Effector memory CD4-positive, alpha-beta T cell (primary cell): ENCODE measurements at regions not wholly inside any gene's neighbourhood (a gene's known extent, or its start where the extent isn't known, plus 50 kb on each side); places are given as distances from the start of the nearest gene placed in this dataset.
"Not testable (repeated sequence)": the region's sequence is repeated elsewhere in the genome, so short reads cannot be mapped to it uniquely, and the experiment has no call there.

Source experiments
- DNase-seq, 3 donors: peaks; one replicate each; pipeline ENCODE4 v3.0.0-alpha.2; 2020
- H3K27ac ChIP-seq: 2 replicates; pipeline ENCODE4 v1.7.0; 2013; ENCODE audit warnings: mild to moderate bottlenecking, low read length, moderate library complexity; ENCODE audit not compliant: insufficient read depth, poor library complexity, severe bottlenecking
- H3K27me3 ChIP-seq: replicated peaks from 2 replicates; pipeline ENCODE4 v1.7.0; 2013; ENCODE audit warnings: mild to moderate bottlenecking, low read length; ENCODE audit not compliant: insufficient read depth, control insufficient read depth, poor library complexity, severe bottlenecking
- H3K36me3 ChIP-seq: 2 replicates; pipeline ENCODE4 v1.7.0; 2013; ENCODE audit warnings: mild to moderate bottlenecking, low read length, moderate library complexity; ENCODE audit not compliant: control insufficient read depth, insufficient read depth
- H3K4me1 ChIP-seq: 2 replicates; pipeline ENCODE4 v1.7.0; 2013; ENCODE audit warnings: low read length, mild to moderate bottlenecking; ENCODE audit not compliant: control insufficient read depth, insufficient read depth, poor library complexity, severe bottlenecking
- H3K4me3 ChIP-seq: 2 replicates; pipeline ENCODE4 v1.7.0; 2013; ENCODE audit warnings: low read length, low read depth, mild to moderate bottlenecking; ENCODE audit not compliant: insufficient read depth, poor library complexity, severe bottlenecking
- H3K9me3 ChIP-seq: 2 replicates; pipeline ENCODE4 v1.7.0; 2013; ENCODE audit warnings: mild to moderate bottlenecking, low read length, moderate library complexity; ENCODE audit not compliant: control insufficient read depth

DNA sequence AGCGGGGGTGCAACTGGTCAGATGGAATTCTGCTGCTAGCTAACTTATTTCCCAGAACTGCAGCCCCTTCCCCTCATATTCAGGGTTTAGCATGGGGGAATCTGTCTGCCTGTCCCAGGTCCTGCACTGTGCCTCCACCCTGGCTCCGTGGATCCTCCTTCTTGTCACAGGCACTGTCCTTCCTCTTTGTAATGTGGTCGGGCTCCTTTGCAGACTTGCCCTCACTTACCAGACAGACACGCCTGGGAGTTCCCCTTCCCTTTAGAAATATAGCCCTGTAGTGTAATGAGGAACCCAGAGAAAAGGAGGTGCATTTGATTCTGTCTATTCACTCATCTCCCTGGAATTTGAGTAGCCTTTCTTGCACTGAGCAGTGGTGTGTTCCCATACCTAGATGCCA, 108.7 kb downstream of the TRIM43 start:
- no peak overlapping the region for H3K4me3 ChIP-seq
- no peaks in the 10 kb centered on the region for H3K36me3 ChIP-seq
- no peaks in the 10 kb centered on the region for H3K27me3 ChIP-seq
- no peaks in the 10 kb centered on the region for H3K4me1 ChIP-seq
- no peaks in the 10 kb centered on the region for H3K9me3 ChIP-seq
- H3K27ac ChIP-seq: no peak overlapping the region
- no peak for DNase-seq

DNA sequence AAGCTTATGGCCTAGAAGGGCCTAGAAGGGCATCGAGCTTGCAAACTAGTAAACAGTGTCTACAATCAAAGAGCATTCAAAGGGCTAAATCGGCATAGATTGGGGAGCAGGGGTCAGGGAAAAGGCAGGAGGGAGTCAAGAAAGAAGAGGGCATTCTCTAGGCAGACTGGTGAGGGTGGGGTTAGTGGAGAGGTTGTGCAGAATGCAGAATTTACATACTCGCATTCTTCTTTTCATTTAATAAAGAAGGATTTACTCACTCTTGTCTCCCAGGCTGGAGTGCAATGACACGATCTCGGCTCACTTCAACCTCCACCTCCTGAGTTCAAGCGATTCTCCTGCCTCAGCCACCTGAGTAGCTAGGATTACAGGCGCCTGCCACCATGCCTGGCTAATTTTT, 110.7 kb downstream of the TRIM43 start:
- no peaks in the 10 kb centered on the region for H3K9me3 ChIP-seq
- no peaks in the 10 kb centered on the region for H3K36me3 ChIP-seq
- H3K4me1 ChIP-seq: no peaks in the 10 kb centered on the region
- no peaks in the 10 kb centered on the region for H3K27me3 ChIP-seq
- DNase-seq: no peak
- no peak overlapping the region for H3K4me3 ChIP-seq
- H3K27ac ChIP-seq: no peak overlapping the region

DNA sequence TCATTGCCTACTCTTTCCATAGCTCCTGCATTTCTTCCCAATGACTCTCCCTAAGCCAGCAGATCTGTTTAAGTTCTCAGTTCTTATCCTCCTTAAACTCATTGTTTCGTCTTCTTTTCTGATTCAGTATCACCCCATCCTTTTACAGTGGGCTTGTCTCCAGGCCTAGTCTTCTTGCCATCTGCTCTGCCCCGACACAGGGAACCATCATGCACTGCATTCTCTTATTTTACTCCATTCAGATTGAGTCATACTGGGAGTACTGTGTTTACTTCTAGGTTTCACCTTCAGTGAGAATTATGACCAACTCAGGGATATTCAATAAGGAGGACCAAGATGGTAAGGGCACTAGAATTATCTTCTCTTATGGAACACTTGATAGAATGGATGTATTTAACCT, 115.4 kb downstream of the TRIM43 start:
- H3K27ac ChIP-seq, DNase-seq, H3K36me3 ChIP-seq, H3K27me3 ChIP-seq, H3K4me3 ChIP-seq, H3K4me1 ChIP-seq, H3K9me3 ChIP-seq: not testable (repeated sequence)

DNA sequence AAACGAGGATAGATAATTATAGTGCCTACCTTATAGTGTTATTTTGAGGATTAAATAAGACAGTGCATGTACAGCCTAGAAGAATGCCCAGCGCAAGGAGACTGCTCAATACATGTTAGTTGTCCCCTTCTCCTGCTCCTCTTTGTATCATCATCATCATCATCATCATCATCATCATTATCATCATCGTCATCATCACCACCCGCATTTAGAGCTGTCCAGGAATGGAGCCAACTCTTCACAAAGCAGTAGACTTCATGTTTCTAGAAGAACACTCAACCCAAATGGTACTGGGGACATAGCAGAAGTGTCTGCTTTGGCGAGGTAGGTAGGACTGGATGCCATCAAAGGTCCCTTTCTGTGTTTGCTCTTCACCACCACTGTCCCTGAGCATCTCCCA, 116.0 kb downstream of the TRIM43 start:
- Histone ChIP-seq H3K9me3 (no peaks in the 10 kb centered on the region), H3K36me3 (no peaks in the 10 kb centered on the region), H3K4me3 (no peak overlapping the region), H3K27me3 (no peaks in the 10 kb centered on the region), H3K4me1 (no peaks in the 10 kb centered on the region), H3K27ac (no peak overlapping the region)
- DNase-seq: no peak

DNA sequence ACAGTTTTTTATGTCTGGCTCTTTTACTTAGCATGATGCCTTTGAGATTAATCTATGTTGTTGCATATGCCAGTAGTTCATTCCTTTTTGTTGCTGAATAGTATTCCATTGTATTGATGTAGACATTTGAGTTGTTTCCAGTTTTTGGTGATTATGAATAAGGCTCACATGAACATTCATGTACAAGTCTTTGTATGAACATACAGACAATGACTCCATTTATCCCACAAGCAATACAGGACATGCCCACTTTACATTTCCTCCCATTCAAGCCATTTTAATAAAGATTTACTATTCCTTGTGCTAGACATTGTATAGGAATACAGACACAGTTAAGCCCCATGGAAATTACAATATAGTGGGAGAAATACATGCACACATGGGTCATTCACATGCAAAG, 118.0 kb downstream of the TRIM43 start:
- no peaks in the 10 kb centered on the region for H3K27me3 ChIP-seq
- no peaks in the 10 kb centered on the region for H3K9me3 ChIP-seq
- no peak overlapping the region for H3K4me3 ChIP-seq
- H3K27ac ChIP-seq: no peak overlapping the region
- H3K4me1 ChIP-seq: no peaks in the 10 kb centered on the region
- no peak for DNase-seq
- no peaks in the 10 kb centered on the region for H3K36me3 ChIP-seq

DNA sequence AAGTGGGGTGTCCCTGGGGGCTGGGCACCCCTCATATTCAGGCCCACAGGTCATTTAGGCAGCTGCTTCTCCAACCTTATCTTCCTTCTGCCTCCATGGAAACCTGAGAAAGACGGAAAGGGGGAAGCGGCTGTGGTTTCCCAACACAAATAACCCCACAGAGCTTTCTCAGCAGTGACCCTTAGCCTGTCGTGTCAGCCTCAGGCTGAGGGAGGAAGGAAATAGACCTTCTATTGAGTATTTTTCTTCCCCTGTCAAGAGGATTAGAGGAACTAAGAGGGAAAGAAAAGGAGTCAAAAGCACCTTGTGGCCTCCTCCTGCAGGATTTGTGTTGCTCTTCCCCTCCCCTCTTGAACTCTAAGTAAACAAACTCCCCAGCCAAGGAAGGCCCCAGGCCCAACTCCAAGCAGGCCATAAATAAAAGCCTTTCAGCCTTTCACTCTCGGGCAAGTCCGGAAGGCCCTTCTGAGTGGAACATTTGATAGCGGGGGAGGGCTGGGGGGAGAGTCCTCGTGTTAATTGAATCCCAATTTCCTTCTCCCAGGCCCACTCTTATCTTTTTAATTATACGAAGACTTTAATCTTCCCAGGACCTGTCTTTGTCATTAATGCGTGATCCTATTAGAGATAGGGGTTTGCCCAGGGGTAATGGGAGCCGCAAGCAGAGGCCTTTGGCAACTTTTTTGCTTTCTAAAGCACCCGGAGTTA, 121.8 kb downstream of the TRIM43 start:
- not testable (repeated sequence) for H3K27ac ChIP-seq, H3K27me3 ChIP-seq, DNase-seq, H3K4me3 ChIP-seq, H3K9me3 ChIP-seq, H3K4me1 ChIP-seq, H3K36me3 ChIP-seq

DNA sequence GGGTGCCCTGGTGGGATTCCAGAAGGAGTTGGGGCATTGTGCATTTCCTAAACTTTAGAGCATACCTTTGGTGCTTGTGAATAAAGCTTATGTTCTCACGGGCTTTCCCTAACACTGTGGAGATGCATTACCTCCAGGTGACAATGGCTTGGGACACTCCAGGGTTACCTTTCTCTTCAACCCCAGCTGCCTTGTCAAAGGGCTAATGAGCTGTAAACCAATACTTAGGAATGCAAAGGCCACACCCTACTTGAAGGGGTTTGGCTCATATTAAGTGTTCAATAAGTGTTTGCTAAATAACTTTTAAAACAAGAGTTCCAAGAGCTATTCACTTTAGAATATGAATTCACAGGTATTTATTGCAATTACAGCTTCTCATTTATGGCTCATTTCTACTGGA, 122.6 kb downstream of the TRIM43 start:
- not testable (repeated sequence) for H3K4me1 ChIP-seq, H3K27me3 ChIP-seq, H3K27ac ChIP-seq, H3K9me3 ChIP-seq, DNase-seq, H3K4me3 ChIP-seq, H3K36me3 ChIP-seq

DNA sequence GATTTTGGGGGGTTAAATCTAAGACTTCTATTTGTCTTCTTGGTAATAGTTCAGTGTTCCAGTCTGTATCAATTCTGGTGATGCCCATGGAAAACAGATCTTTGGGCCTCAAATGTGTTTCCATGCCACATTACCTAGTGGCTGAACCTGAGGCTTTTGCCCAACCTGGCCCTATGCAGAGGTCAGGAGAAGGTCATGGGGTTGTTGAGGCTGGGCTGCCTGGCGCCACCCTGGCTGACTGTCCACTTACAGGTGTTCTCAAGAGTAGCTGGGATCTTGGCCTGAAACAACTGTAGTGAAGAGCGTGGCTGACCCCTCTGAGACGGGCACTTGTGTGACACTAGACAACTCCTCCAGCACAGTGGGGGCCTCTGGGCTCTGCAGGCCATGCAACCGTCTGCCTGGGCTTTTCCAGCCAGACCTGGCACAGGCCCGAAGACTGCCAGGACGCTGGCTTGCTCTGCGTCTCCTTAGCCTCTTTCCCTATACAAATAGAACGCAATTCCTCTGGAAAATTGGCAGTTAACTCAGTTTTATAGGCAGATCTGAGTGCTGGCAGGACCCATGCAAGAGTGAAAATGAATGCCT, 127.8 kb downstream of the TRIM43 start:
- DNase-seq: no peak
- Histone ChIP-seq H3K27ac (no peak overlapping the region), H3K4me3 (no peak overlapping the region), H3K9me3 (no peaks in the 10 kb centered on the region), H3K4me1 (no peaks in the 10 kb centered on the region), H3K36me3 (no peaks in the 10 kb centered on the region), H3K27me3 (no peaks in the 10 kb centered on the region)

DNA sequence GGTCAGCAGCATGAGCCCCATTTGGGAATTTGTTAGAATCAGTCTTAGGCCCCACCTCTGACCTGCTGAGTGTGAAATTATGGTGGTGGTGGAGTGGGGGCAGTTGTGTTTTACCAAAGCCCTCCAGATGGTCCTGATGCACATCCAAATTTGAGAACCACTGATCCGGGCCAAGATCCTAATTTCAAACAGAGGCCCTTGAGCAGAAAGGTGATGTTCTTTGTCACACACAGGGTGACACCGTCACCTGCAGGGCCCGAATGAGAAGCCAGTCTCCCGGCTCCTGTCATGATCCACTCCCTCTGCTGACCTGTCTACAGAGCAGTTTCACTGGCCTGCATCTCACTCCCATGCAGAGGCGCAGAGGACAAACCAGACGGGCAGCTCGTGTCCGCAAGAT, 129.9 kb downstream of the TRIM43 start:
- Histone ChIP-seq H3K36me3 (no peaks in the 10 kb centered on the region), H3K27ac (no peak overlapping the region), H3K4me1 (no peaks in the 10 kb centered on the region), H3K27me3 (no peaks in the 10 kb centered on the region), H3K4me3 (no peak overlapping the region), H3K9me3 (no peaks in the 10 kb centered on the region)
- DNase-seq: no peak

DNA sequence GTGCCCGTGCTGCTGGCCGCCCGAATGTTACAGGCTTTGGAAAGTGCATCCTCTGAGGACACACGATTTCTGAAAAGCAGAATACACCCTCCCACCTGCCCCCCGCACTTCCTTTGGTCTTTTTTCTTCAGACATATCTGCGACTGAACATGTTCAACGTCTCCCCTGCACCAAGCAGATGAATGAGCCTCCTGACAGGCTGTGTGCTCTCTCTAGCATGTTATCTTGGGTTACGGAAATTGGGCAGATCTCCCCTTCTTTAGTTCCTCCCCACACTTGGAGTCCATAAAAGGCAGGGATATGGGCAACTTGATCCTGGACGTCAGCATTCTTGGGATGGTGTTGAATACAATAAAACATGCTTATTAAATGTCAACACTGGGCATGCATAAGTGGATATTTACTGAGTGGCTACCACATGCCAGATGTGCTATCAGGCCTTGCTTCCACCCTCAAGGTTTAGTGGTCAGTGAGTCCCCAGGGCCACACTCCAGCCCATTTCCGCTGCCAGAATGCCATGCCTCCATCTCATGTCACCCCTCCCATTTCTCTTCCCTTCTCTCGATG, 130.4 kb downstream of the TRIM43 start:
- Histone ChIP-seq H3K36me3 (no peaks in the 10 kb centered on the region), H3K4me1 (no peaks in the 10 kb centered on the region), H3K9me3 (no peaks in the 10 kb centered on the region), H3K4me3 (no peak overlapping the region), H3K27ac (no peak overlapping the region), H3K27me3 (no peaks in the 10 kb centered on the region)
- DNase-seq: no peak
